Neural progenitor cell (in vitro differentiated cells): ENCODE measurements at regions not wholly inside any gene's neighbourhood (a gene's known extent, or its start where the extent isn't known, plus 50 kb on each side); places are given as distances from the start of the nearest gene placed in this dataset.

Experiments
- EZH2 ChIP-seq: fragments of 200-600 bp; sonication (generic); IDR thresholded peaks from 2 replicates; pipeline ENCODE4 v1.6.1; 2017; ENCODE audit warnings: antibody characterized with exemption, mild to moderate bottlenecking, moderate library complexity
- EZH2phosphoT487 ChIP-seq: fragments of 200-600 bp; sonication (generic); IDR thresholded peaks from 2 replicates; pipeline ENCODE4 v1.6.1; 2017; ENCODE audit warnings: antibody characterized with exemption
- TF ChIP-seq, protein P1 (sequence below): fragments of 200-600 bp; sonication (generic); IDR thresholded peaks from 2 replicates; pipeline ENCODE4 v1.5.1; 2017; ENCODE audit warnings: antibody characterized with exemption, mild to moderate bottlenecking

DNA sequence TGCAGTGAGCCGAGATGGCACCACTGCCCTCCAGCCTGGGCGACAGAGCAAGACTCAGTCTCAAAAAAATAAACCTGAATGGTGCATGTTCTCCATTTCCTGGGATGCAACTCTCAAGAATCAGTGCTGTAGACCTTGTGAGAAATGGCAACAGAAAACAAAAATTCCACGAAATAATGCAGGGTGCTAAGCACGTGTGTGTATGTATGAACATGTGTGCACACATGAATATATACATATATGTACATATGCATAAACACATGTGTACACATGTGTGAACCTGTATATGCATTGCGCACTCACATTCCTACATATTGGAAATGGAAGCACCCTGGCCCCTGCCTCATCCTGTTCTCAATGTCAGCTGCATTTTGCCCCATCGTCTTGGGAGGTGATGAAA, 548.5 kb downstream of the TCERG1L start:
- TF ChIP-seq, protein P1, sequence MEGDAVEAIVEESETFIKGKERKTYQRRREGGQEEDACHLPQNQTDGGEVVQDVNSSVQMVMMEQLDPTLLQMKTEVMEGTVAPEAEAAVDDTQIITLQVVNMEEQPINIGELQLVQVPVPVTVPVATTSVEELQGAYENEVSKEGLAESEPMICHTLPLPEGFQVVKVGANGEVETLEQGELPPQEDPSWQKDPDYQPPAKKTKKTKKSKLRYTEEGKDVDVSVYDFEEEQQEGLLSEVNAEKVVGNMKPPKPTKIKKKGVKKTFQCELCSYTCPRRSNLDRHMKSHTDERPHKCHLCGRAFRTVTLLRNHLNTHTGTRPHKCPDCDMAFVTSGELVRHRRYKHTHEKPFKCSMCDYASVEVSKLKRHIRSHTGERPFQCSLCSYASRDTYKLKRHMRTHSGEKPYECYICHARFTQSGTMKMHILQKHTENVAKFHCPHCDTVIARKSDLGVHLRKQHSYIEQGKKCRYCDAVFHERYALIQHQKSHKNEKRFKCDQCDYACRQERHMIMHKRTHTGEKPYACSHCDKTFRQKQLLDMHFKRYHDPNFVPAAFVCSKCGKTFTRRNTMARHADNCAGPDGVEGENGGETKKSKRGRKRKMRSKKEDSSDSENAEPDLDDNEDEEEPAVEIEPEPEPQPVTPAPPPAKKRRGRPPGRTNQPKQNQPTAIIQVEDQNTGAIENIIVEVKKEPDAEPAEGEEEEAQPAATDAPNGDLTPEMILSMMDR, result no peak
- TF ChIP-seq EZH2, result no peak
- TF ChIP-seq EZH2phosphoT487, result no peak
